CD4-positive, alpha-beta T cell (primary cell): ENCODE measurements at regions not wholly inside any gene's neighbourhood (a gene's known extent, or its start where the extent isn't known, plus 50 kb on each side); places are given as distances from the start of the nearest gene placed in this dataset.

ENCODE experiments used
- ATAC-seq: fragments of 200-7000 bp; cut with Tn5 transposase; one replicate; pipeline ENCODE4 v1.10.0; 2022; ENCODE audit warnings: mild to moderate bottlenecking; ENCODE audit not compliant: poor library complexity
- CTCF ChIA-PET: fragments of 350-600 bp; sonication (Branson Sonifier 250); formaldehyde crosslinking; loops from one replicate; lab custom pipeline; 2021; ENCODE audit warnings: antibody characterized with exemption, inconsistent platforms; lab: Charles Lee
- POLR2A ChIA-PET: fragments of 350-600 bp; sonication (Branson Sonifier 250); formaldehyde crosslinking; loops from one replicate; lab custom pipeline; 2021; ENCODE audit warnings: antibody characterized with exemption, inconsistent platforms; lab: Charles Lee
- DNase-seq, 14 experiments: peaks; one replicate each; pipeline ENCODE4 v3.0.0-alpha.2; 2013 to 2020; ENCODE audit warnings: mixed read lengths in 2 of 14
- H3K27ac ChIP-seq, 2 donors: one replicate each; pipeline versions ENCODE4 v1.5.1 to v1.7.0; 2013; ENCODE audit warnings: low read length in 2 of 2, low read depth in 1 of 2, mild to moderate bottlenecking in 1 of 2
- H3K27me3 ChIP-seq, 2 experiments: 1 replicate in 1 of 2; 2 replicates in 1 of 2; pipeline versions ENCODE4 v1.6.1 to v1.7.0; 2013; ENCODE audit warnings: low read length in 2 of 2, control low read depth in 1 of 2, mild to moderate bottlenecking in 1 of 2, moderate library complexity in 1 of 2; ENCODE audit not compliant: insufficient read depth in 2 of 2, control insufficient read depth in 1 of 2
- H3K36me3 ChIP-seq: one replicate; pipeline ENCODE4 v1.6.1; 2013; ENCODE audit warnings: low read length, control low read depth; ENCODE audit not compliant: insufficient read depth
- H3K4me1 ChIP-seq: one replicate; pipeline ENCODE4 v1.6.1; 2013; ENCODE audit warnings: low read length, control low read depth; ENCODE audit not compliant: insufficient read depth
- H3K4me3 ChIP-seq: one replicate; pipeline ENCODE4 v1.5.1; 2013; ENCODE audit warnings: mild to moderate bottlenecking, low read length, moderate library complexity
- H3K9me3 ChIP-seq, 2 experiments: 1 replicate in 1 of 2; 2 replicates in 1 of 2; pipeline versions ENCODE4 v1.6.1 to v1.7.0; 2013; ENCODE audit warnings: low read length in 2 of 2, mild to moderate bottlenecking in 2 of 2, control low read depth in 1 of 2, moderate library complexity in 1 of 2; ENCODE audit not compliant: control insufficient read depth in 1 of 2, insufficient read depth in 1 of 2
- H3K27ac Mint-ChIP-seq: one replicate; pipeline ENCODE4 v1.8.0; 2020; ENCODE audit warnings: mixed read lengths
- H3K27me3 Mint-ChIP-seq: one replicate; pipeline ENCODE4 v1.8.0; 2021; ENCODE audit warnings: mixed read lengths
- H3K36me3 Mint-ChIP-seq: one replicate; pipeline ENCODE4 v1.8.0; 2021; ENCODE audit warnings: low read depth, mixed read lengths
- H3K4me1 Mint-ChIP-seq: one replicate; pipeline ENCODE4 v1.8.0; 2021; ENCODE audit warnings: low read depth, mixed read lengths
- H3K4me3 Mint-ChIP-seq: one replicate; pipeline ENCODE4 v1.8.0; 2020; ENCODE audit warnings: mild to moderate bottlenecking, mixed read lengths
- H3K9me3 Mint-ChIP-seq: one replicate; pipeline ENCODE4 v1.8.0; 2020; ENCODE audit warnings: mixed read lengths
- CTCF ChIP-seq: fragments of 200-600 bp; IDR thresholded peaks from one replicate; pipeline ENCODE4 v1.8.0; 2022; ENCODE audit warnings: antibody characterized with exemption, mild to moderate bottlenecking
- intact Hi-C, 2 experiments: fragments of 100-400 bp; cut with DNase I in 1 of 2; cut with micrococcal nuclease in 1 of 2; formaldehyde crosslinking; loops; one replicate each; pipeline versions ENCODE4 v1.15.1 to v1.9.0; 2023 to 2025; cut with DNase I, micrococcal nuclease

GRCh38 chr3:159271799-159272512, 470.1 kb downstream of the MFSD1 start:
- Mint-ChIP-seq H3K27ac (no peak overlapping the region), H3K27me3 (peaks cover 16% of the 10 kb centered on the region), H3K4me3 (no peak overlapping the region), H3K4me1 (no peaks in the 10 kb centered on the region), H3K36me3 (no peaks in the 10 kb centered on the region), H3K9me3 (no peaks in the 10 kb centered on the region)
- Histone ChIP-seq H3K27ac (no peak overlapping the region), H3K4me1 (no peaks in the 10 kb centered on the region), H3K36me3 (no peaks in the 10 kb centered on the region), H3K4me3 (no peak overlapping the region), H3K27me3 (no peaks in the 10 kb centered on the region), H3K9me3 (no peaks in the 10 kb centered on the region)
- ChIA-PET CTCF (no interaction called here), POLR2A (no interaction called here)
- no peak for TF ChIP-seq CTCF
- DNase-seq (no peak), ATAC-seq (no peak)
- intact Hi-C loops = no loop called here

GRCh38 chr3:159273070-159273469, 471.2 kb downstream of the MFSD1 start:
- Histone ChIP-seq H3K27ac (no peak overlapping the region), H3K4me3 (no peak overlapping the region), H3K4me1 (no peaks in the 10 kb centered on the region), H3K27me3 (no peaks in the 10 kb centered on the region), H3K36me3 (no peaks in the 10 kb centered on the region), H3K9me3 (no peaks in the 10 kb centered on the region)
- no peak for DNase-seq
- ChIA-PET CTCF (no interaction called here), POLR2A (no interaction called here)
- no peaks in the 10 kb centered on the region for H3K4me1 Mint-ChIP-seq
- no peak overlapping the region for H3K4me3 Mint-ChIP-seq
- no peak for TF ChIP-seq CTCF
- H3K27ac Mint-ChIP-seq = no peak overlapping the region
- ATAC-seq = no peak
- no peaks in the 10 kb centered on the region for H3K9me3 Mint-ChIP-seq
- intact Hi-C loops = no loop called here
- peaks cover 10% of the 10 kb centered on the region for H3K27me3 Mint-ChIP-seq
- H3K36me3 Mint-ChIP-seq = no peaks in the 10 kb centered on the region

GRCh38 chr3:159273608-159274007, 471.8 kb downstream of the MFSD1 start:
- ATAC-seq (no peak), DNase-seq (no peak)
- no peaks in the 10 kb centered on the region for H3K4me1 Mint-ChIP-seq
- no peaks in the 10 kb centered on the region for H3K9me3 Mint-ChIP-seq
- TF ChIP-seq CTCF = no peak
- no peaks in the 10 kb centered on the region for H3K27me3 ChIP-seq
- intact Hi-C loops = no loop called here
- peaks cover 10% of the 10 kb centered on the region for H3K27me3 Mint-ChIP-seq
- POLR2A ChIA-PET = no interaction called here
- no peaks in the 10 kb centered on the region for H3K36me3 ChIP-seq
- no peak overlapping the region for H3K4me3 Mint-ChIP-seq
- no peak overlapping the region for H3K27ac ChIP-seq
- no peak overlapping the region for H3K4me3 ChIP-seq
- no peaks in the 10 kb centered on the region for H3K9me3 ChIP-seq
- CTCF ChIA-PET = no interaction called here
- H3K36me3 Mint-ChIP-seq = no peaks in the 10 kb centered on the region
- H3K4me1 ChIP-seq = no peaks in the 10 kb centered on the region
- H3K27ac Mint-ChIP-seq = no peak overlapping the region
